ENCODE measurements at regions not wholly inside any gene's neighbourhood (a gene's known extent, or its start where the extent isn't known, plus 50 kb on each side); places are given as distances from the start of the nearest gene placed in this dataset.

GRCh38 chr5:104739503-104739902 is 1176.9 kb upstream of the NUDT12 start:
- Histone ChIP-seq H3K9me3 (ENCODE audit: control insufficient read depth, insufficient read depth, low read length) (peaks cover 8% of the 10 kb centered on the region), H3K4me1 (ENCODE audit: control insufficient read depth, insufficient read depth, low read length) (no peaks in the 10 kb centered on the region), H3K4me3 (ENCODE audit: low read length) (no peak overlapping the region), H3K27me3 (ENCODE audit: control insufficient read depth, insufficient read depth, low read length) (no peaks in the 10 kb centered on the region), H3K27ac (ENCODE audit: low read length) (no peak overlapping the region), H3K36me3 (ENCODE audit: control insufficient read depth, insufficient read depth, low read length) (no peaks in the 10 kb centered on the region)
- Mint-ChIP-seq H3K36me3 (peaks cover 11% of the 10 kb centered on the region), H3K27me3 (ENCODE audit: low read depth in 2 of 2) (no peaks in the 10 kb centered on the region), H3K4me3 (no peak overlapping the region), H3K9me3 (peaks cover 18 to 20% of the 10 kb centered on the region in 2 donors), H3K4me1 (no peaks in the 10 kb centered on the region), H3K27ac (no peak overlapping the region)
- intact Hi-C loops (cut with micrococcal nuclease) = no loop called here
- WGBS (ENCODE audit: insufficient coverage) = no CpG with 5 or more reads among the region's 2 CpGs
- ATAC-seq (no peak), DNase-seq (no peak)
- no peak for TF ChIP-seq CTCF (IDR thresholded peaks at IDR 0.05)

- Mint-ChIP-seq H3K27me3 (ENCODE audit: low read depth in 2 of 2) (no peaks in the 10 kb centered on the region), H3K9me3 (peaks cover 7 to 20% of the 10 kb centered on the region in 2 donors), H3K36me3 (no peaks in the 10 kb centered on the region), H3K27ac (no peak overlapping the region), H3K4me3 (no peak overlapping the region), H3K4me1 (no peaks in the 10 kb centered on the region)
- no peak for ATAC-seq
- Histone ChIP-seq H3K4me3 (ENCODE audit: low read length) (no peak overlapping the region), H3K4me1 (ENCODE audit: control insufficient read depth, insufficient read depth, low read length) (no peaks in the 10 kb centered on the region), H3K9me3 (ENCODE audit: control insufficient read depth, insufficient read depth, low read length) (peaks cover 4% of the 10 kb centered on the region), H3K27ac (ENCODE audit: low read length) (no peak overlapping the region), H3K36me3 (ENCODE audit: control insufficient read depth, insufficient read depth, low read length) (no peaks in the 10 kb centered on the region), H3K27me3 (ENCODE audit: control insufficient read depth, insufficient read depth, low read length) (no peaks in the 10 kb centered on the region)
- no CpG with 5 or more reads among the region's 3 CpGs for WGBS (ENCODE audit: insufficient coverage)
- TF ChIP-seq CTCF (IDR thresholded peaks at IDR 0.05) = no peak
- no peak for DNase-seq
- intact Hi-C loops (cut with micrococcal nuclease) = no loop called here
Measured at GRCh38 chr5:104736073-104736472, 1173.5 kb upstream of the NUDT12 start.

- H3K4me1 Mint-ChIP-seq = no peaks in the 10 kb centered on the region
- DNase-seq (no peak), ATAC-seq (no peak)
- H3K4me3 ChIP-seq (ENCODE audit: low read length) = no peak overlapping the region
- H3K36me3 Mint-ChIP-seq = no peaks in the 10 kb centered on the region
- intact Hi-C loops (cut with micrococcal nuclease) = no loop called here
- WGBS (ENCODE audit: insufficient coverage) = 91% methylated on average over 2 of the region's 2 CpGs
- H3K27ac Mint-ChIP-seq = no peak overlapping the region
- peaks cover 4% of the 10 kb centered on the region for H3K9me3 ChIP-seq (ENCODE audit: control insufficient read depth, insufficient read depth, low read length)
- H3K27ac ChIP-seq (ENCODE audit: low read length) = no peak overlapping the region
- H3K27me3 ChIP-seq (ENCODE audit: control insufficient read depth, insufficient read depth, low read length) = no peaks in the 10 kb centered on the region
- H3K9me3 Mint-ChIP-seq = peaks cover 10 to 27% of the 10 kb centered on the region in 2 donors
- no peak overlapping the region for H3K4me3 Mint-ChIP-seq
- H3K27me3 Mint-ChIP-seq (ENCODE audit: low read depth in 2 of 2) = no peaks in the 10 kb centered on the region
- TF ChIP-seq CTCF (IDR thresholded peaks at IDR 0.05) = no peak
- no peaks in the 10 kb centered on the region for H3K4me1 ChIP-seq (ENCODE audit: control insufficient read depth, insufficient read depth, low read length)
- no peaks in the 10 kb centered on the region for H3K36me3 ChIP-seq (ENCODE audit: control insufficient read depth, insufficient read depth, low read length)
Measured at GRCh38 chr5:104734046-104734445, 1171.5 kb upstream of the NUDT12 start.

GRCh38 chr5:104733063-104733669 is 1170.6 kb upstream of the NUDT12 start:
- peaks cover 12 to 30% of the 10 kb centered on the region in 2 donors for H3K9me3 Mint-ChIP-seq

More at GRCh38 chr5:104733063-104733669, 1170.6 kb upstream of the NUDT12 start:
- no peak for TF ChIP-seq CTCF (IDR thresholded peaks at IDR 0.05)
- Histone ChIP-seq H3K27me3 (ENCODE audit: control insufficient read depth, insufficient read depth, low read length) (no peaks in the 10 kb centered on the region), H3K4me1 (ENCODE audit: control insufficient read depth, insufficient read depth, low read length) (no peaks in the 10 kb centered on the region), H3K9me3 (ENCODE audit: control insufficient read depth, insufficient read depth, low read length) (peaks cover 4% of the 10 kb centered on the region), H3K36me3 (ENCODE audit: control insufficient read depth, insufficient read depth, low read length) (no peaks in the 10 kb centered on the region), H3K27ac (ENCODE audit: low read length) (no peak overlapping the region), H3K4me3 (ENCODE audit: low read length) (no peak overlapping the region)
- no peaks in the 10 kb centered on the region for H3K27me3 Mint-ChIP-seq (ENCODE audit: low read depth in 2 of 2)
- no peak for DNase-seq
- no peak for ATAC-seq
- intact Hi-C loops (cut with micrococcal nuclease) = no loop called here
- no peak overlapping the region for H3K27ac Mint-ChIP-seq
- no peaks in the 10 kb centered on the region for H3K36me3 Mint-ChIP-seq
- no peak overlapping the region for H3K4me3 Mint-ChIP-seq
- no peaks in the 10 kb centered on the region for H3K4me1 Mint-ChIP-seq
- no CpG with 5 or more reads among the region's 2 CpGs for WGBS (ENCODE audit: insufficient coverage)

Measured in natural killer cell (primary cell).